Activated T-cell treated with anti-CD3 and anti-CD28 coated beads, Interleukin-2, amount 50 U/mL, for 72 hours (primary cell): ENCODE measurements at regions not wholly inside any gene's neighbourhood (a gene's known extent, or its start where the extent isn't known, plus 50 kb on each side); places are given as distances from the start of the nearest gene placed in this dataset.

Source experiments
- ATAC-seq, 2 donors: fragments of 150-1000 bp; cut with Tn5 transposase; replicated peaks in 1 of 2; 2 replicates each; pipeline ENCODE4 v1.10.0; 2021; ENCODE audit warnings: moderate library complexity in 2 of 2, mild to moderate bottlenecking in 1 of 2
- DNase-seq, 2 donors: peaks; one replicate each; pipeline ENCODE4 v3.0.0; 2021 to 2022; ENCODE audit warnings: mixed read lengths in 1 of 2
- H3K27ac Mint-ChIP-seq: one replicate; pipeline ENCODE4 v1.8.0; 2022; ENCODE audit warnings: mild to moderate bottlenecking, moderate library complexity, mixed read lengths
- H3K27me3 Mint-ChIP-seq: one replicate; pipeline ENCODE4 v1.8.0; 2022; ENCODE audit warnings: low read depth, mixed read lengths
- H3K36me3 Mint-ChIP-seq, 2 donors: one replicate each; pipeline ENCODE4 v1.8.0; 2022; ENCODE audit warnings: mixed read lengths in 2 of 2, mild to moderate bottlenecking in 1 of 2; ENCODE audit not compliant: insufficient read depth in 2 of 2
- H3K4me1 Mint-ChIP-seq: one replicate; pipeline ENCODE4 v1.8.0; 2022; ENCODE audit warnings: low read depth, mixed read lengths
- H3K4me3 Mint-ChIP-seq, 2 donors: one replicate each; pipeline ENCODE4 v1.8.0; 2022; ENCODE audit warnings: mild to moderate bottlenecking in 2 of 2, mixed read lengths in 2 of 2, moderate library complexity in 2 of 2
- H3K9me3 Mint-ChIP-seq, 2 donors: one replicate each; pipeline ENCODE4 v1.8.0; 2022; ENCODE audit warnings: mixed read lengths in 2 of 2

GRCh38 chrX:30941898-30942297, 52.8 kb upstream of the TAB3 start:
- Mint-ChIP-seq H3K27ac (no peak overlapping the region), H3K4me1 (no peaks in the 10 kb centered on the region), H3K4me3 (no peak overlapping the region), H3K27me3 (peaks cover 5% of the 10 kb centered on the region), H3K36me3 (no peaks in the 10 kb centered on the region), H3K9me3 (peaks cover 0 to 2% of the 10 kb centered on the region in 2 donors)
- ATAC-seq (no peak), DNase-seq (no peak)

GRCh38 chrX:30939928-30940327, 50.9 kb upstream of the TAB3 start:
- no peak for DNase-seq
- H3K4me3 Mint-ChIP-seq = no peak overlapping the region
- peaks cover 9% of the 10 kb centered on the region for H3K27me3 Mint-ChIP-seq
- H3K36me3 Mint-ChIP-seq = no peaks in the 10 kb centered on the region
- ATAC-seq = no peak
- H3K27ac Mint-ChIP-seq = no peak overlapping the region
- no peaks in the 10 kb centered on the region for H3K4me1 Mint-ChIP-seq
- H3K9me3 Mint-ChIP-seq = peaks cover 0 to 2% of the 10 kb centered on the region in 2 donors
